H1 (cell line): ENCODE measurements at regions not wholly inside any gene's neighbourhood (a gene's known extent, or its start where the extent isn't known, plus 50 kb on each side); places are given as distances from the start of the nearest gene placed in this dataset.

Source experiments
- CTCF ChIA-PET: fragments of 300-600 bp; sonication (Branson Sonifier 250); formaldehyde crosslinking; loops from one replicate; lab custom pipeline; 2021; ENCODE audit not compliant: partially characterized antibody; lab: Charles Lee
- POLR2A ChIA-PET: fragments of 300-600 bp; sonication (Branson Sonifier 250); formaldehyde crosslinking; loops from one replicate; lab custom pipeline; 2021; ENCODE audit warnings: inconsistent platforms; ENCODE audit not compliant: partially characterized antibody; lab: Charles Lee
- DNase-seq, 2 experiments: peaks; one replicate each; pipeline versions ENCODE4 v3.0.0 to v3.0.0-alpha.2; 2010 to 2022; ENCODE audit warnings: low spot score in 2 of 2, low read depth in 1 of 2, mixed read lengths in 1 of 2
- FAIRE-seq: peaks from 2 replicates; lab custom pipeline; 2011; peaks lifted over from hg19 to GRCh38; lab: Jason Lieb, UNC
- H2AFZ ChIP-seq: 2 replicates; pipeline ENCODE4 v1.8.1; 2012; ENCODE audit warnings: low read length, inconsistent platforms
- H2AK5ac ChIP-seq: 2 replicates; pipeline ENCODE4 v1.6.1; 2013; ENCODE audit warnings: low read depth, low read length
- H2BK120ac ChIP-seq: replicated peaks from 2 replicates; pipeline ENCODE3; 2013; ENCODE audit warnings: low read depth, low read length, inconsistent platforms
- H2BK12ac ChIP-seq: 2 replicates; pipeline ENCODE4 v1.6.1; 2013; ENCODE audit warnings: low read depth, low read length
- H2BK15ac ChIP-seq: 2 replicates; pipeline ENCODE4 v1.6.1; 2013; ENCODE audit warnings: low read length
- H2BK20ac ChIP-seq: 2 replicates; pipeline ENCODE4 v1.6.1; 2013; ENCODE audit warnings: low read length
- H2BK5ac ChIP-seq: 2 replicates; pipeline ENCODE4 v1.6.1; 2013; ENCODE audit warnings: low read depth, low read length
- H3K14ac ChIP-seq: 2 replicates; pipeline ENCODE4 v1.6.1; 2013; ENCODE audit warnings: inconsistent platforms; ENCODE audit not compliant: insufficient read length
- H3K18ac ChIP-seq: 2 replicates; pipeline ENCODE4 v1.6.1; 2013; ENCODE audit warnings: low read length; ENCODE audit errors: extremely low read depth
- H3K23ac ChIP-seq: 2 replicates; pipeline ENCODE4 v1.6.1; 2013; ENCODE audit warnings: inconsistent platforms; ENCODE audit not compliant: insufficient read length
- H3K23me2 ChIP-seq: 2 replicates; pipeline ENCODE4 v1.6.1; 2013; ENCODE audit warnings: low read depth, low read length
- H3K27ac ChIP-seq: 2 replicates; pipeline ENCODE4 v1.6.1; 2011; ENCODE audit warnings: low read depth, low read length, inconsistent platforms
- H3K27me3 ChIP-seq, 4 experiments: replicated peaks in 1 of 4; 1 replicate in 1 of 4; 2 replicates in 3 of 4; pipeline versions ENCODE4 v1.6.1 to v1.8.1; 2011 to 2013; ENCODE audit warnings: low read length in 3 of 4, mild to moderate bottlenecking in 3 of 4, inconsistent platforms in 2 of 4, mixed read lengths in 2 of 4, moderate library complexity in 1 of 4; ENCODE audit not compliant: control insufficient read depth in 3 of 4, insufficient read depth in 3 of 4; ENCODE audit errors: extremely low read depth in 1 of 4
- H3K36me3 ChIP-seq, 4 experiments: 2 replicates each; pipeline versions ENCODE4 v1.6.1 to v1.8.1; 2011 to 2013; ENCODE audit warnings: mild to moderate bottlenecking in 4 of 4, low read length in 3 of 4, moderate library complexity in 2 of 4, control low read depth in 1 of 4, inconsistent platforms in 1 of 4; ENCODE audit not compliant: insufficient read depth in 4 of 4, control insufficient read depth in 2 of 4
- H3K4ac ChIP-seq: replicated peaks from 2 replicates; pipeline ENCODE3; 2013; ENCODE audit warnings: low read length, low read depth, mixed read lengths, inconsistent platforms; ENCODE audit not compliant: insufficient read length
- H3K4me1 ChIP-seq, 4 experiments: replicated peaks in 1 of 4; 1 replicate in 1 of 4; 2 replicates in 3 of 4; pipeline versions ENCODE4 v1.6.1 to v1.8.1; 2011 to 2013; ENCODE audit warnings: low read length in 3 of 4, inconsistent platforms in 2 of 4, mixed read lengths in 1 of 4; ENCODE audit not compliant: insufficient read depth in 4 of 4, control insufficient read depth in 3 of 4
- H3K4me2 ChIP-seq, 2 experiments: 2 replicates each; pipeline versions ENCODE4 v1.6.1 to v1.8.1; 2011 to 2013; ENCODE audit warnings: low read depth in 2 of 2, low read length in 2 of 2, control low read depth in 1 of 2, inconsistent platforms in 1 of 2, mild to moderate bottlenecking in 1 of 2; ENCODE audit not compliant: insufficient read depth in 1 of 2
- H3K4me3 ChIP-seq, 4 experiments: fragments of 200-600, 300-600 bp in 1 of 4; sonication (generic), shearing (Covaris generic), sonication (Bioruptor Twin) in 1 of 4; 2 replicates each; pipeline versions ENCODE4 v1.5.1 to v1.8.1; 2011 to 2016; ENCODE audit warnings: low read length in 4 of 4, low read depth in 3 of 4, control low read depth in 2 of 4, inconsistent platforms in 2 of 4, mild to moderate bottlenecking in 2 of 4, mixed read lengths in 1 of 4, moderate library complexity in 1 of 4; ENCODE audit not compliant: insufficient read depth in 2 of 4; ENCODE audit errors: extremely low read depth in 1 of 4
- H3K56ac ChIP-seq: replicated peaks from 2 replicates; pipeline ENCODE3; 2013; ENCODE audit warnings: low read depth, mild to moderate bottlenecking, mixed read lengths, low read length, inconsistent platforms; ENCODE audit not compliant: insufficient read length
- H3K79me1 ChIP-seq: 2 replicates; pipeline ENCODE4 v1.6.1; 2013; ENCODE audit warnings: low read depth, low read length, control low read depth
- H3K79me2 ChIP-seq, 2 experiments: 2 replicates each; pipeline versions ENCODE4 v1.6.1 to v1.8.1; 2012 to 2013; ENCODE audit warnings: low read length in 2 of 2, mild to moderate bottlenecking in 2 of 2, inconsistent platforms in 1 of 2; ENCODE audit not compliant: insufficient read depth in 2 of 2, control insufficient read depth in 1 of 2
- H3K9ac ChIP-seq, 4 experiments: replicated peaks in 1 of 4; 1 replicate in 1 of 4; 2 replicates in 3 of 4; pipeline versions ENCODE4 v1.6.1 to v1.8.1; 2011 to 2013; ENCODE audit warnings: low read depth in 3 of 4, low read length in 3 of 4, control low read depth in 2 of 4, mild to moderate bottlenecking in 2 of 4, moderate library complexity in 2 of 4, inconsistent platforms in 1 of 4; ENCODE audit errors: extremely low read depth in 1 of 4
- H3K9me3 ChIP-seq, 2 experiments: 2 replicates each; pipeline versions ENCODE4 v1.6.1 to v1.8.1; 2012 to 2013; ENCODE audit warnings: mild to moderate bottlenecking in 2 of 2, moderate library complexity in 2 of 2, control low read depth in 1 of 2, inconsistent platforms in 1 of 2, low read depth in 1 of 2, low read length in 1 of 2, mixed read lengths in 1 of 2; ENCODE audit not compliant: insufficient read depth in 2 of 2
- H4K20me1 ChIP-seq, 2 experiments: replicated peaks in 1 of 2; 2 replicates each; pipeline versions ENCODE3 to v1.8.1; 2011 to 2013; ENCODE audit warnings: inconsistent platforms in 2 of 2, low read length in 2 of 2, mild to moderate bottlenecking in 1 of 2; ENCODE audit not compliant: insufficient read depth in 2 of 2, control insufficient read depth in 1 of 2
- H4K5ac ChIP-seq: 2 replicates; pipeline ENCODE4 v1.6.1; 2013; ENCODE audit warnings: low read length, low read depth, mixed read lengths, inconsistent platforms; ENCODE audit not compliant: insufficient read length
- H4K8ac ChIP-seq: 2 replicates; pipeline ENCODE4 v1.8.0; 2013; ENCODE audit warnings: mild to moderate bottlenecking, moderate library complexity, low read length, inconsistent platforms; ENCODE audit not compliant: insufficient read depth; ENCODE audit errors: extremely low read depth
- H4K91ac ChIP-seq: replicated peaks from 2 replicates; pipeline ENCODE3; 2013; ENCODE audit warnings: low read length, mixed read lengths, inconsistent platforms; ENCODE audit not compliant: insufficient read length
- CEBPB ChIP-seq: IDR thresholded peaks from 2 replicates; pipeline ENCODE4 v1.6.1; 2012; ENCODE audit warnings: low read depth, low read length
- CTCF ChIP-seq, 3 experiments: IDR thresholded peaks; 1 replicate in 2 of 3; 2 replicates in 1 of 3; pipeline versions ENCODE4 v1.5.1 to v1.6.1; 2011; ENCODE audit warnings: low read length in 3 of 3, mild to moderate bottlenecking in 3 of 3, inconsistent platforms in 2 of 3, low read depth in 1 of 3, moderate library complexity in 1 of 3; ENCODE audit not compliant: insufficient read depth in 1 of 3; ENCODE audit errors: control extremely low read depth in 1 of 3
- KDM4A ChIP-seq: IDR thresholded peaks from one replicate; pipeline ENCODE4 v1.7.1; 2012; ENCODE audit warnings: low read depth, mild to moderate bottlenecking, moderate library complexity, low read length, inconsistent platforms; ENCODE audit not compliant: severe bottlenecking
- RAD21 ChIP-seq, 2 experiments: IDR thresholded peaks in 1 of 2; conservative IDR thresholded peaks in 1 of 2; 2 replicates each; pipeline ENCODE4 v1.6.1; 2011; ENCODE audit warnings: low read depth in 2 of 2, low read length in 2 of 2, improper control_type of control experiment in 1 of 2, inconsistent platforms in 1 of 2, mild to moderate bottlenecking in 1 of 2, moderate library complexity in 1 of 2
- RBBP5 ChIP-seq: IDR thresholded peaks from 2 replicates; pipeline ENCODE4 v1.7.1; 2012; ENCODE audit warnings: low read depth, mild to moderate bottlenecking, inconsistent platforms, low read length, moderate library complexity, borderline replicate concordance
- SAP30 ChIP-seq: fragments of 300-600 bp; sonication (generic); IDR thresholded peaks from 2 replicates; pipeline ENCODE4 v1.7.1; 2012; ENCODE audit warnings: low read length, moderate library complexity, mild to moderate bottlenecking, inconsistent platforms; ENCODE audit not compliant: insufficient read depth, insufficient replicate concordance
- SIN3A ChIP-seq, 2 experiments: IDR thresholded peaks in 1 of 2; conservative IDR thresholded peaks in 1 of 2; 2 replicates each; pipeline ENCODE4 v1.6.1; 2011 to 2012; ENCODE audit warnings: low read length in 2 of 2, improper control_type of control experiment in 1 of 2, low read depth in 1 of 2, mild to moderate bottlenecking in 1 of 2
- TCF12 ChIP-seq: IDR thresholded peaks from 2 replicates; pipeline ENCODE4 v1.6.1; 2011; ENCODE audit warnings: low read depth, mild to moderate bottlenecking, low read length
- WGBS, 2 experiments: shearing (Covaris generic) in 1 of 2; methylation state at CpG; one replicate each; pipeline versions ENCODE4 v1.1.6 to v1.1.7; 2013 to 2015; ENCODE audit warnings: low lambda C conversion rate in 2 of 2, mixed read lengths in 2 of 2, inconsistent platforms in 1 of 2, low coverage in 1 of 2, missing lambda C conversion rate in 1 of 2; ENCODE audit not compliant: insufficient replicate concordance in 2 of 2, insufficient coverage in 1 of 2, insufficient read length in 1 of 2; ENCODE audit errors: extremely low coverage in 1 of 2, missing lambda C conversion rate in 1 of 2; 5-methylcytosine and 5-hydroxymethylcytosine counted together

- Histone ChIP-seq H4K20me1 (no peaks in the 10 kb centered on the region), H3K79me1 (no peaks in the 10 kb centered on the region), H3K4me1 (peaks cover 4 to 19% (median 16%) of the 10 kb centered on the region in 4 experiments), H2BK120ac (no peak overlapping the region), H2AFZ (0 out of 2 replicates have a peak overlapping the region, but pooled peaks have one; percentile 2), H4K5ac (no peak overlapping the region), H3K23ac (no peak overlapping the region), H3K36me3 (no peaks in the 10 kb centered on the region), H2BK5ac (no peak overlapping the region; the same call in 1 of the 2 replicates), H3K56ac (no peak overlapping the region), H3K9me3 (no peaks in the 10 kb centered on the region), H3K4me2 (no peak overlapping the region), H2BK15ac (no peak overlapping the region), H3K18ac (no peak overlapping the region), H3K27me3 (no peaks in the 10 kb centered on the region), H3K4me3 (no peak overlapping the region), H3K79me2 (no peaks in the 10 kb centered on the region), H3K14ac (no peak overlapping the region), H2BK12ac (no peak overlapping the region), H3K23me2 (no peaks in the 10 kb centered on the region), H4K8ac (no peak overlapping the region), H2AK5ac (no peak overlapping the region), H2BK20ac (no peak overlapping the region), H3K4ac (no peak overlapping the region), H4K91ac (no peak overlapping the region), H3K9ac (no peak overlapping the region), H3K27ac (no peak overlapping the region)
- ChIA-PET POLR2A (no interaction called here), CTCF (interaction anchor here (0.6 to 2.6 kb wide), 10 partner anchors 10 to 348 kb away, joined by 3 to 12 read pairs (median 3); no protein-coding TSS in a partner anchor)
- 78% methylated on average over 6 of the region's 6 CpGs; no CpG with 5 or more reads in 1 of the 2 experiments for WGBS, 2 experiments
- DNase-seq: no peak
- no peak for TF ChIP-seq SIN3A (conservative IDR thresholded peaks at IDR 0.05 in 1 of 2, IDR thresholded peaks at IDR 0.05 in 1 of 2; ENCODE audit: low read depth in 1 of 2, low read length in 2 of 2)
- TF ChIP-seq RBBP5: no peak
- peak; percentile 26 to 36; a peak in 3 of 4 replicates for TF ChIP-seq RAD21 (IDR thresholded peaks at IDR 0.05 in 1 of 2, conservative IDR thresholded peaks at IDR 0.05 in 1 of 2; ENCODE audit: low read depth in 2 of 2, low read length in 2 of 2)
- no peak for TF ChIP-seq TCF12
- no peak for TF ChIP-seq KDM4A
- TF ChIP-seq SAP30: no peak
- no peak for TF ChIP-seq CEBPB
- peak in 1 of 3 experiments; percentile 11; a peak in 1 of 4 replicates for TF ChIP-seq CTCF (IDR thresholded peaks at IDR 0.05; ENCODE audit: control extremely low read depth in 1 of 3, insufficient read depth in 1 of 3, low read depth in 1 of 3, low read length in 3 of 3)
- no peak for FAIRE-seq
Observed at GRCh38 chr7:21023841-21024484, 237.3 kb upstream of the SP8 start.
